Transverse colon (tissue), 4 donors: ENCODE measurements at regions not wholly inside any gene's neighbourhood (a gene's known extent, or its start where the extent isn't known, plus 50 kb on each side); places are given as distances from the start of the nearest gene placed in this dataset.

Source experiments
- POLR2A ChIP-seq: fragments of 450-650 bp; IDR thresholded peaks from one replicate; pipeline ENCODE4 v1.6.1; 2016; ENCODE audit warnings: antibody characterized with exemption, mild to moderate bottlenecking, moderate library complexity
- POLR2AphosphoS5 ChIP-seq, 3 donors: sonication (generic); formaldehyde crosslinking; IDR thresholded peaks; one replicate each; pipeline ENCODE4 v1.6.1; 2016; ENCODE audit warnings: antibody characterized with exemption in 3 of 3
- TF ChIP-seq, protein P1 (sequence below), 5 experiments: fragments of 200-600 bp in 3 of 5; fragments of 450-650 bp in 2 of 5; sonication (generic) in 3 of 5; IDR thresholded peaks; 1 replicate in 2 of 5; 2 replicates in 3 of 5; pipeline ENCODE4 v1.5.1; 2016 to 2017; ENCODE audit warnings: antibody characterized with exemption in 5 of 5, inconsistent platforms in 3 of 5, mild to moderate bottlenecking in 2 of 5, moderate library complexity in 1 of 5

- TF ChIP-seq, protein P1, sequence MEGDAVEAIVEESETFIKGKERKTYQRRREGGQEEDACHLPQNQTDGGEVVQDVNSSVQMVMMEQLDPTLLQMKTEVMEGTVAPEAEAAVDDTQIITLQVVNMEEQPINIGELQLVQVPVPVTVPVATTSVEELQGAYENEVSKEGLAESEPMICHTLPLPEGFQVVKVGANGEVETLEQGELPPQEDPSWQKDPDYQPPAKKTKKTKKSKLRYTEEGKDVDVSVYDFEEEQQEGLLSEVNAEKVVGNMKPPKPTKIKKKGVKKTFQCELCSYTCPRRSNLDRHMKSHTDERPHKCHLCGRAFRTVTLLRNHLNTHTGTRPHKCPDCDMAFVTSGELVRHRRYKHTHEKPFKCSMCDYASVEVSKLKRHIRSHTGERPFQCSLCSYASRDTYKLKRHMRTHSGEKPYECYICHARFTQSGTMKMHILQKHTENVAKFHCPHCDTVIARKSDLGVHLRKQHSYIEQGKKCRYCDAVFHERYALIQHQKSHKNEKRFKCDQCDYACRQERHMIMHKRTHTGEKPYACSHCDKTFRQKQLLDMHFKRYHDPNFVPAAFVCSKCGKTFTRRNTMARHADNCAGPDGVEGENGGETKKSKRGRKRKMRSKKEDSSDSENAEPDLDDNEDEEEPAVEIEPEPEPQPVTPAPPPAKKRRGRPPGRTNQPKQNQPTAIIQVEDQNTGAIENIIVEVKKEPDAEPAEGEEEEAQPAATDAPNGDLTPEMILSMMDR (IDR thresholded peaks at IDR 0.05): peak; percentile 28 to 44 (median 41)
- TF ChIP-seq POLR2A (no peak), POLR2AphosphoS5 (IDR thresholded peaks at IDR 0.05) (no peak)
Measured at GRCh38 chr4:31674313-31674947, 954.3 kb downstream of the PCDH7 start.
